ENCODE measurements at regions not wholly inside any gene's neighbourhood (a gene's known extent, or its start where the extent isn't known, plus 50 kb on each side); places are given as distances from the start of the nearest gene placed in this dataset.

- no peak overlapping the region for H3K27ac ChIP-seq (ENCODE audit: low read depth in 1 of 2, low read length in 2 of 2)
- no peaks in the 10 kb centered on the region for H3K4me1 Mint-ChIP-seq
- TF ChIP-seq CTCF (IDR thresholded peaks at IDR 0.05), result no peak
- H3K36me3 Mint-ChIP-seq, result no peaks in the 10 kb centered on the region
- WGBS (ENCODE audit: insufficient coverage), result no CpG with 5 or more reads among the region's 2 CpGs
- no peaks in the 10 kb centered on the region for H3K4me1 ChIP-seq (ENCODE audit: control insufficient read depth in 1 of 2, insufficient read depth in 2 of 2, low read length in 2 of 2)
- no peak overlapping the region for H3K4me3 Mint-ChIP-seq
- DNase-seq, result no peak
- no peak overlapping the region for H3K9ac ChIP-seq (ENCODE audit: insufficient read depth, low read length, poor library complexity, severe bottlenecking)
- peaks cover 0 to 5% (median 3%) of the 10 kb centered on the region in 3 donors for H3K27me3 Mint-ChIP-seq (ENCODE audit: low read depth in 3 of 3)
- no peaks in the 10 kb centered on the region for H4K20me1 ChIP-seq (ENCODE audit: insufficient read depth, low read length)
- H3K36me3 ChIP-seq (replicated peaks in 1 of 2; ENCODE audit: control insufficient read depth in 1 of 2, insufficient read depth in 2 of 2, low read length in 2 of 2), result no peaks in the 10 kb centered on the region
- H3K4me3 ChIP-seq (replicated peaks in 1 of 3; ENCODE audit: low read depth in 2 of 3, low read length in 3 of 3), result no peak overlapping the region
- intact Hi-C loops (cut with micrococcal nuclease), result no loop called here
- H3K27ac Mint-ChIP-seq, result no peak overlapping the region
- no peaks in the 10 kb centered on the region for H3K9me3 ChIP-seq (replicated peaks in 1 of 2; ENCODE audit: control insufficient read depth in 1 of 2, insufficient read depth in 1 of 2, low read length in 2 of 2)
- H3K79me2 ChIP-seq (ENCODE audit: insufficient read depth, low read length), result no peaks in the 10 kb centered on the region
- no peak overlapping the region for H3K4me2 ChIP-seq (replicated peaks; ENCODE audit: extremely low read depth, low read length, poor library complexity, severe bottlenecking)
- H3K27me3 ChIP-seq (ENCODE audit: control insufficient read depth in 2 of 2, insufficient read depth in 2 of 2, low read length in 2 of 2), result no peaks in the 10 kb centered on the region
- H3K9me3 Mint-ChIP-seq, result peaks cover 0 to 11% (median 4%) of the 10 kb centered on the region in 7 donors
- no peak overlapping the region for H2AFZ ChIP-seq (ENCODE audit: insufficient read depth, low read depth, low read length, poor library complexity, severe bottlenecking)
Observed at GRCh38 chr14:53875324-53875897, 81.2 kb downstream of the BMP4 start.

GRCh38 chr14:53874704-53875103 lies 81.9 kb downstream of the BMP4 start:
- Mint-ChIP-seq H3K27ac (no peak overlapping the region), H3K27me3 (ENCODE audit: low read depth in 3 of 3) (peaks cover 0 to 3% (median 3%) of the 10 kb centered on the region in 3 donors), H3K36me3 (no peaks in the 10 kb centered on the region), H3K4me1 (no peaks in the 10 kb centered on the region), H3K4me3 (no peak overlapping the region), H3K9me3 (peaks cover 0 to 11% (median 5%) of the 10 kb centered on the region in 7 donors)
- Histone ChIP-seq H4K20me1 (ENCODE audit: insufficient read depth, low read length) (no peaks in the 10 kb centered on the region), H3K27me3 (ENCODE audit: control insufficient read depth in 2 of 2, insufficient read depth in 2 of 2, low read length in 2 of 2) (no peaks in the 10 kb centered on the region), H3K4me1 (ENCODE audit: control insufficient read depth in 1 of 2, insufficient read depth in 2 of 2, low read length in 2 of 2) (no peaks in the 10 kb centered on the region), H3K9me3 (replicated peaks in 1 of 2; ENCODE audit: control insufficient read depth in 1 of 2, insufficient read depth in 1 of 2, low read length in 2 of 2) (no peaks in the 10 kb centered on the region), H3K9ac (ENCODE audit: insufficient read depth, low read length, poor library complexity, severe bottlenecking) (no peak overlapping the region), H3K36me3 (replicated peaks in 1 of 2; ENCODE audit: control insufficient read depth in 1 of 2, insufficient read depth in 2 of 2, low read length in 2 of 2) (no peaks in the 10 kb centered on the region), H3K79me2 (ENCODE audit: insufficient read depth, low read length) (no peaks in the 10 kb centered on the region), H2AFZ (ENCODE audit: insufficient read depth, low read depth, low read length, poor library complexity, severe bottlenecking) (no peak overlapping the region), H3K27ac (ENCODE audit: low read depth in 1 of 2, low read length in 2 of 2) (no peak overlapping the region), H3K4me3 (replicated peaks in 1 of 3; ENCODE audit: low read depth in 2 of 3, low read length in 3 of 3) (no peak overlapping the region), H3K4me2 (replicated peaks; ENCODE audit: extremely low read depth, low read length, poor library complexity, severe bottlenecking) (no peak overlapping the region)
- 93% methylated on average over 3 of the region's 3 CpGs for WGBS (ENCODE audit: insufficient coverage)
- intact Hi-C loops (cut with micrococcal nuclease), result no loop called here
- no peak for TF ChIP-seq CTCF (IDR thresholded peaks at IDR 0.05)
- DNase-seq, result no peak

All from CD14-positive monocyte (primary cell).